HG02938 (cell line): ENCODE measurements at regions not wholly inside any gene's neighbourhood (a gene's known extent, or its start where the extent isn't known, plus 50 kb on each side); places are given as distances from the start of the nearest gene placed in this dataset.
"Not testable (repeated sequence)": the region's sequence is repeated elsewhere in the genome, so short reads cannot be mapped to it uniquely, and the experiment has no call there.

Source experiments
- ATAC-seq: cut with Tn5 transposase; IDR thresholded peaks from one replicate; pipeline ENCODE4 v1.9.1; 2021; ENCODE audit warnings: mild to moderate bottlenecking, moderate library complexity; ENCODE audit not compliant: unreplicated experiment

DNA sequence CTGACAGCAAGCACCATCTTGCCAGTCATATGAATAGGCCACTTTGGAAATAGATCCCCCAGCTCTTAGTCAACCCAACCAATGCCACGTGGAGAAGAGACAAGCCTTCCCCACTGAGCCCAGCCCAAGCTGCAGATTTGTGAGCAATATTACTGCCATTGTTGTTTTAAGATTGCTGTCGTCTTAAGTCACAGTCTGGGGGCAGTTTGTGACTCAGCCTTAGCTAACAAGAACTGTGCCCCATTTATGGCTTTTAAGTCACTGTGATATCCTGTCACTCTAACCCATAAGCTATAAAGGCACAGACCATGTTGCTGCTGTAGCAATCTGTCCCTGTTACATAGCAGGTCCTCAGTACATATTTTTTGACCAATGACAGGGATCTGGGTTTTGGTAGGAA lies 464.2 kb downstream of the MED13L start:
- no peak for ATAC-seq

DNA sequence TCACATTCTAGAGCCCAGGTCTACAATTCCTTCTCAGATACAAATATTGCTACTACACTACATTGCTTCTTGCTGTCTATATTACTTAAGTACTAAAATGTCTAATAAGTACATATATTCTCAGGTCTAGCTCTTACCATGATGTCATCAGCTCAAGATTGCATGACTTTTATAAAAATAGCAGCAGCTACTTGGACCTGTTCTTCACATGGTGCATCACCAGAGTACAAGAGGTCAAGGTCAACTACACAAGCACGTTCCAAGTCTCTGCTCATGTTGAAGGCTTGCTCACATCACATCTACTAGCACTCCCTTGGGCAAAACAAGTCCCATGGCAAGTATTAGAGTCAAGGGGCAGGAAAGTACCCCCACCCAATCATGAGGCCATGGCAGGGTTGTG lies 465.6 kb downstream of the MED13L start:
- no peak for ATAC-seq

DNA sequence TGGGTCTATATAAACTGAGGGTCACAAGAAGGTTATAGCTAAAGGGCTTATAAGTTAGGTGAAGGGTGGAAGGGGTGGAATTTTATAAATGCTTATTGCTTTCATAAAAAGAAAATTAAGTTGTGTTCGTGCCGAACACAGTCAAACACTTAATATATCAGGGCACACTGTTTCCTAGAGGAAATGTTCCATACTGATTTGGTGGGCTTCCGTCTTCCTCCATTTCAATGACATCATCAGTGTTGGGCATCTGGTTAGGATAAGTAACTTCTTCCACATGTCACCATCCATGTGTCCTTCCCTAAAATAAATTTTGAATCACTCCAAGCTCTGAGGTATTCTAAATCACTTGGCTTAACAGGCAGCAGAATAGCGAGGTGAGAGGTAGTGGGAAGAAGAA lies 466.4 kb downstream of the MED13L start:
- ATAC-seq = no peak

DNA sequence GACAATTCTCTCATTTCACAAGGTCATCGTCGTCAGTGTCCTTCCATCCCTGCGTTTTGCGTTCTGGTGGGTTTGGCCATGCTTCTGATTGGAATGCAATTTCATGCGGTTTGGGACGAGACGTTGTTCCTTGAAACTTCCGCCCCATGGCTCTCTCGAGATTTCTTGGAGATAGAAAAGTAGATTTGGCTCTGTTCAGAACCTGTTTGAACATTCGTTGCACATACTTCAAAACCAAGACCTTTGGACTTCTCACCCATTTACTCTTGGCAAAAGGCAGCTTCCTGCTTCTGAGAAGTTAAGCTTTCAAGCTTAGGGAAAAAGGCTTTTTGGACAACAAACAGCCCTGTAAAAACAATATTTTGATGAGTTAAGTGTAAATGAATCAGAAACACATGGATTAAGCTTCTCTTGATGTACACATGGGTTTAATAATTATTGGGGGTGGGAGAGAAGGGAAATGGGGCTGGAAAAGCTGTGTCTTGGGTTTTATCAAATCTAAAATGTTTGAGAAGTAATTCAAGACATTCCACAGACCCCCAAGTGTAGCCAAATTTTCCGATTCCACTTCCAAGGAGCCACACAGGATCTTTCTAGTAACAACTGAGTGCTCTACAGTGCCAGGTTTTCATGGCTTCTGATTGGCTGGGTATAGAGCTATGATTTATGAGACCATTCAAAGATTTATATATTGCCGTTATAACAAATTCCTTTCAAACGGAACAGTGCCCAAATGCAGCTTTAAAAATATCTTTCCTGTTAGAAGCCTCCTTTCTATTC lies 467.2 kb downstream of the MED13L start:
- no peak for ATAC-seq

DNA sequence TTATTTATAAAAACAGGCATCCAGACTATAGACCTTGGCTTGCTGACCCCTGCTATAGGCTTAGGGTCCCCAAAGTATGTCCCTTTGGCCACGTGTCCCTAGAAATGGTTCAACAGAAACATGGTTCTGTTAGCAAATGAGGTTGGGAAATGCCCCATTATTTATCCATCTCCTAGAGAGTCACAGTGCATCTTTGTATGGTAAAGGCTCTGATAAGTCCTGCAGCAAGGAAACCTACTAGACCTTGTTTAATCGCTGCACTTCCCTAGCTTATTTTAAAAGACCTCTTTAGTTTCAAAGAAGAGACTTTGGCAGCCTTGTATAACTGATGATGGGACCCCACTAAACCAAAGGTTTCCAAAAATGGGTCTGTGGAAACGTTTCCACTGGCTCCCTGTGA lies 471.5 kb downstream of the MED13L start:
- no peak for ATAC-seq

DNA sequence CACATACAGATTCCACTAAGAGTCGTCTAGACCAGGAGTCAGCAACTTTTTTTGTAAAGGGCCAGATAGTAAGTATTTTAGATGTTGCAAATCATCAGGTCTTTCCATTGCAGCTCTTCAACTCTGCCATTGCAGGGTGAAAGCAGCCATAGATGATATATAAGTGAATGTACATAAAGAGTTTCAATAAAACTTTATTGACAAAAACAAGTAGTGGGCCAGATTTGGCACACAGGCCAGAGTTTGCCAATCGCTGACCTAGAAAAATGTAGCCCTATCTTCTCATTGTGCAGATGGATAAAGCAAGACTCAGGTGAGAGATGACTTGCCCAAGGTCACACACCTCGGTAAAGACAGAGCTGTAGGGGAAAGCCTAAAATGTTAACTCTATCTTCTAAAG lies 474.7 kb downstream of the MED13L start:
- no peak for ATAC-seq

DNA sequence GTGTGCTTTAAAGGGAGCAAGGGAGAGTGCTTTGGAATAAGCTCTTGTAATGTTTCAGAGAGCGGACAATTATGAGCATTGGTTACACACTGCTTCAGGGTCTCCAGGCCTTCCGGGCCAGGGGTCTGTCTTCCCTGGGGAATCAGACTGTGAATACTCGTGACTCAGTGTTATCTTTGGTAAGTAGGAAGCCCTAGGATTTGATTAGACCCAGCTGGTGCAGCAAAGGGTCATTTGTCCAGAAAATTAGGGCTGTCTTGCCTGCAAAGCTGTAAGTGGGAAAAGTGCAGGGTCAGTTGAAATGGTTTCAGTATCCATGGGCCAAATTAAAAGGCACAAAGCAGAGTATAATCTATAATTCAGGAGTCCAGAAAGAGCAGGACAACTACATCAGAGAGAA lies 475.6 kb downstream of the MED13L start:
- ATAC-seq = no peak

DNA sequence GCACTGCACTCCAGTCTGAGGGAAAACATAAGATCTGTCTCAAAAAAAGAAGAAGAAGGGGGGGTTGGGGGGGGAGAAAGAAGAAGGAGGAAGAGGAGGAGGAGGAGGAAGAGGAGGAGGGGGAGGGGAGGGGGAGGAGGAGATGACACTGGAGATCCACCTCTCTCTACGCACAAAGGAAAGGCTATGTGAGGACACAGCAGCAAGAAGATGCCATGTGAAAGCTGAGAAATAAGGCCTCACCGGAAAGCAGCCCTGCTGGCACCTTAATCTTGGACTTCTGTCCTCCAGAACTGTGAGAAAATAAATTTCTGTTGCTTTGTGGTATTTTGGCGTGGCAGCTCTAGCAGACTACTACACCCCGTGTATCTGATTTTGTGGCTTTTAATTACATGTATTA lies 477.9 kb downstream of the MED13L start:
- ATAC-seq = no peak

DNA sequence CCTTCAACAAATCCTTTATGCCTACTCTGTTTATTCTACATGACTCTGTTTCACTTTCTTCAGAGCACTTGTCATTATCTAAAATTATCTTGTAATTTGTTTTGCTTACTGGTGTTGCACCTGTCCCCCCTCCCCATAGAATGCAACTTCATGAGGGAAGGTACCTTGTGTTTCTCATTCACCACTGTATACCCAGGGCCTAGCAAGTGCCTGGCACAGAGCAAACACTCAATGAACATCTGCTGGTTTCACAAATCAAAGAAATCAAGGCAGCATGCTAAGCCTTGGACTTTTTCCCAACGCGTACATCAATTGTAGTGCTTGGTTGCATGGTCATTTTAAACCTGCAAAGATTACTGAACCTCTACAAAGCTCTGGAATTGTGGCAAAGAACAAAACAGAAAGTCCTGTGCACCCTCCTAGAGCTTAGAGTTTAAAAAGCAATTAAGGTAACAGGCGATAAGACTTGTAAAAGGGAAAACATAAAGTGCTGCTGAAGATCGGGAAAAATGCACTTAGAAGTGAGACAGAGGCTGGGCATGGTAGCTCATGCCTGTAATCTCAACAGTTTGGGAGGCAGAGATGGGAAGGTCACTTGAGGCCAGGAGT lies 479.1 kb downstream of the MED13L start:
- no peak for ATAC-seq

DNA sequence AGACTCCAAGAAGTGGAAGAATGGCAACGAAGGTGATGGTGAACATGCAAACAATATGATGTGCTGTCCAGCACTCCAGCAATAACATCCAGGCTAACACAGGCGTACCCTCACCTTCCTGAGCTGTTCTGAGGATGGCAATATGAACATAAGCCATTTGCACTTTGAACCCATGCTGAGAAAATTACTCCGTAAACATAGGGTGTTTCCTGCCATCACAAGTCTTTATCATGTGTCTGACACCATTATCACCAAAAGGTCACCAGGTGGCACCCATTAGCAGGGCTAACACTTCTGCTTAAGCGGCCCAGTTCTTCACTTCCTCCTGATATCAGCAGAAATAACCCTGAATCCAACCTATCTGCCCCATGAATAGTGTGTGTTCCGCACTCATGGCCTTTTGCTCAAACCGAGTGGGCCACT lies 482.8 kb downstream of the MED13L start:
- ATAC-seq = no peak

DNA sequence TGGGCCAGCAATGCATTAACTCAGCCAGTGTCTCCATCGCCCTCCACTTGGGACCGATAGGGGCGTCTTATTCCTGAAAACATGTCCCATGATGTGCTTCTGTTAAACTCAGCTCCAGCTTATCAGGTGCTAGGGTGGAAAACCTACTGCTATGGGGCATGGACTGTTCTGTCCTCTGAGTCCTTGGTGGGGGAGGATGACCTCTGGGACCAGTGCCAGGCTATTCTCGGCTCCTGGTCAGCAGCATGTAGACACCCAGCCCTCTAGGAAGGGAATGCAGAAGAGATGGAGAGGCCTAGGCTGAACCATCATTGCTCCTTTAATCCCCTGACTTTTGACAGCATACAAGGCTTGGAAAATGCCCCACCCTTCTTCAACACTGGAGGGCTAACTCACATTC lies 486.2 kb downstream of the MED13L start:
- no peak for ATAC-seq

DNA sequence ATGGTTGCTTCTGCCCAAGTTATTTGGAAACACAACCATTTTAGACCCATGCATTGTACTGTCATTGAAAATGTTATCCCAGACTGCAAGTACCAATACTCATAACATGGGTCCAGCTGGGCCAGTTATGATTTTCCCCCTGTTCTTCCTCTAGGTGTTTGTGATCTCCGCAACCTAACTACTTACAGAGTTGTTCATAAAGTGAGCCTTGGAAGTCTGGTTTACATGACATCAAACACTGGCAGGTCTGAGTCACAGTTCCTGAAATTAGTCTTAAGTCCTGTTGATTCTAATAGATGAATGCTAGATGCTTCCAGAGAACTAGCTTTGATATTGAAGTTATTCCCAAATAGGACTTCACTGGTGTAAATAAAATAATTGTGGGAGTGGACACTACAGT lies 487.0 kb downstream of the MED13L start:
- no peak for ATAC-seq

DNA sequence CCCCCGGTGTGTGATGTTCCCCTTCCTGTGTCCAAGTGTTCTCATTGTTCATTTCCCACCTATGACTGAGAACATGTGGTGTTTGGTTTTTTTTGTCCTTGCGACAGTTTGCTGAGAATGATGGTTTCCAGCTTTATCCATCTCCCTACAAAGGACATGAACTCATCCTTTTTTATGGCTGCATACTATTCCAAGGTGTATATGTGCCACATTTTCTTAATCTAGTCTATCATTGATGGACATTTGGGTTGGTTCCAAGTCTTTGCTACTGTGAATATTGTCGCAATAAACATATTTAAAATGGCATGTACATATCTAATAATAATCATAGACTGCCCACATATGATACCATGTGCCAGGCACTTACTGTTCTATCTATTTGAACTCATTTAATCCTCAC lies 491.0 kb downstream of the MED13L start:
- ATAC-seq = not testable (repeated sequence)

DNA sequence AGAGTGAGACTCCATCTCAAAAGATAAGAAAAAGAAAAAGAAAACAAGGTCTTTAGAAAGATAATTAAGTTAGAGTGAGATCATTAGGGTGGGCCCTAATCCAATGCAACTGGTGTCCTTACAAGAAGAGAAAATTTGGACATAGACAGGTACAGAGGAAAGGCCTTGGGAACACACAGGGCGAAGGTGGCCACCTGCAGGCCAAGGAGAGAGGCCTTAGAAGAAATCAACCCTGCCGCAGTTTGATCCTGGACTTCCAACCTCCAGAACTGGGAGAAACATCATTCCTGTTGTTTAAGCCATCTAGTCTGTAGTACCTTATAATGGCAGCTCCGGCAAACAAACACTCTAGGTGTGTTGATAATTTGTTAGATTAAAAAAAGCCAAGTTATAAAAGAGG lies 491.9 kb downstream of the MED13L start:
- ATAC-seq = no peak

DNA sequence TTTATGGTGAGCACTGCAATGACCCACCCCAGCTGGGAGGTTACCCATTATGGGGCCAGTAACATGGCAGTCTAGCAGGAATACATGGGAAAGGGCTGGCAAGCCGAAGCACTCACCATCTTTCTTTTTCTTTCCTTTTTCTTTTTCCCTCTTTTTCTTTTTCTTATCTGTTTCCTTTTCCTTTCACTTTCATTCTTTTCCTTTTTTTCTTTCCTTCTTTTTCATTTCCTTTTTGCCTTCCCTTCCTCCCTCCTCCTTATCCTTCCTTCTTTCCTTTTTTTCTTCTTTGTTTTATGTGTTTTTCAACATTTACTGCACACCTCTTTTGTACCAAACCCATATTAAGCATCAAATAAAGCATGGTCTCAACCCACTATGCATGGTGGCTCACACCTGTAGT lies 501.1 kb downstream of the MED13L start:
- no peak for ATAC-seq

DNA sequence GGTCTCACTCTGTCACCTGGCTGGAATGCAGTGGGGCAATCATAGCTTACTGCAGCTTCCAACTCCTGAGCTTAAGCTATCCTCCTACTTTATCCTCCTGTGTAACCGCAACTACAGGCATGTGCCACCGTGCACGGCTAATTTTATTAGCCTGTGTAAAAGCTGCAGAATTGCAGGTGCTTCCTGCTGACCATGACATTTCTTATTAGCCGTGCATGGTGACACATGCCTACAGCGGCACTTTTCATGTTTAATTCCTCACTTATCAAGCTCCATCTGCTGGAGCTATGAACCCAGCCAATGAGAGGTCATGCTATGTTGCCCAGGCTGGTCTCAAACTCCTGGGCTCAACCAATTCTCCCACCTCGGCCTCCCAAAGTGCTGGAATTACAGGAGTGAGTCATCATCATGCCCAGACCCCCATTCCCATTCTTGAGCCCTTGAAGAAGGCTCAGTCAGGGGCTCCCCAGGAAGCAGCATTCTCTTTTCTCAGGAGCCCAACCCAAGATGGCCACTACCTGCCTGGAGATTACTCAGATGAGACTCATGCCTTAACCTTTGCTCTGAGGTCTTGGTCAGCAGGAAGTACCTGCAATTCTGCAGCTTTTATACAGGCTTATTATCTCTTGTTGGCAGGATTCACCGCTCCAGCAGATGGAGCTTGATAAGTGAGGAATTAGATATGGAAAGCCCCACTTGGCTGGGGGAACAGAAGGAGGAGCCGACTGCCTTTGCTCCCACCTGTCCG lies 503.2 kb downstream of the MED13L start:
- ATAC-seq = no peak

DNA sequence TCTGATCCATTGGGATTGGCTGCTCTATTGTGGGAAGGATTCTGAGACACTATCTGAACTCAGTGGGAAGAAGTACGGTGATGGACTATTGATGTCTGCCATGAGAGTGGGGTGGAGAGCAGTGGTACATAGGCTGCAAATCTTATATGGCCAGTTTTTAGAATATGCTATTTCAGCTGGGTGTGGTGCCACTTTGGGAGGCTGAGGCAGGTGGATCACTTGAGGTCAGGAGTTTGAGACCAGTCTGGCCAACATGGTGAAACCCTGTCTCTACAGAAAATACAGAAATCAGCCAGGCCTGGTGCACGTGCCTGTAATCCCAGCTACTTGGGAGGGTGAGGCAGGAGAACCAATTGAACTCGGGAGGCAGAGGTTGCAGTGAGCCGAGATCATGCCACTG lies 505.9 kb downstream of the MED13L start:
- ATAC-seq = no peak

DNA sequence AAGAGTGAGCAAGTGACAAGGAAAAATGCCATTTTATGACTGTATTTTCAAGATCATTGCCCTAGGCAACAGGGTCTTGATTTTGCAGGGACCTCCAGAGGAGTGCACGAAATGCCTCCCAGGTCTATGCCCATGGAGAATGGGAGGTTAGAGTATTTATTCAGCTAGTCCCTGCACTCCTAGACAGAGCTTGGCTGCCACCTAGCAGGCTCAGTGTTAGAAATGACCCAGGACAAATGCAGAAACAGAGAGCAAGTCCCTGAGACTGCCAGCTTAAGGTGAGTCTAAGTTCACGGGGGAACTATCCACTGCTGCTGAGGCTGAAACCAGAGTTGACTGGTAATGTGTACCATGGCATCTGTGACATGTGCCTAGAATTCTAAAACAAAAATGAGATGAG lies 506.4 kb downstream of the MED13L start:
- no peak for ATAC-seq

DNA sequence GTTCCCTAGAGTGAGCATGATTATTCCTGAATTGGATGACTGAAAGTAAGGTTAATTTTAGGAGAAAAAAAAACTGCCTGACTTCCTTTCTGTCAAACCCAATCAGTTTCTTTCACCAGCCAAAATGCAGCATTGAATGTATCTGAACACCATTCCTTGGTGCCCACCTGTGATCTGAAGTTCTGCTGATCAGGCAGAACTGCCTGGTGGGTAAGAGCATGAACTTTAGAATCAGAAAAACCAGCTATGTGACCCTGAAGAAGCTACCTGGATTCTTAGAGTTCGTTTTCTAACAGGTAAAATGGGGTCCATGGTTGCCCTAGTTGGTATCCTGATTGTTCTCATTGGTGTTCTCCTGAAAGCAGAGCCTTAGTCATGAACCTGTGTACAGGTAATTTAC lies 506.9 kb downstream of the MED13L start:
- no peak for ATAC-seq

DNA sequence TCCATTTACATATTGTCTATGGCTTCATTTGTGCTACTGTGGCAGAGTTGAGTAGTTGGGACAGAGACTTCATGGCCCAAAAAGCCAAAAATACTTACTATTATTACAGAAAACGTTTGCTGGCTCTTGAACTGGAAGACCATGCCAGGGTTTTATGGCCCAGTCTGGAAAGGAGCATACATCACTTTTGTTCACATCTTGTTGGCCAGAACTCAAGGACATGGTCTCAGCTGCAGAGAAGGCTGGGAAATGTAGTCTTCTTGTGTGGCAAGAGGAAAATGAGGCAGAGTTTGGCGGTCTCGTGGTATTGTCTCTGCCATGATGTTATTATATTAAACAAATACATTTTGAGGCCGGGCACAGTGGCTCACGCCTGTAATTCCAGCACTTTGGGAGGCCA lies 509.6 kb downstream of the MED13L start:
- ATAC-seq = no peak

DNA sequence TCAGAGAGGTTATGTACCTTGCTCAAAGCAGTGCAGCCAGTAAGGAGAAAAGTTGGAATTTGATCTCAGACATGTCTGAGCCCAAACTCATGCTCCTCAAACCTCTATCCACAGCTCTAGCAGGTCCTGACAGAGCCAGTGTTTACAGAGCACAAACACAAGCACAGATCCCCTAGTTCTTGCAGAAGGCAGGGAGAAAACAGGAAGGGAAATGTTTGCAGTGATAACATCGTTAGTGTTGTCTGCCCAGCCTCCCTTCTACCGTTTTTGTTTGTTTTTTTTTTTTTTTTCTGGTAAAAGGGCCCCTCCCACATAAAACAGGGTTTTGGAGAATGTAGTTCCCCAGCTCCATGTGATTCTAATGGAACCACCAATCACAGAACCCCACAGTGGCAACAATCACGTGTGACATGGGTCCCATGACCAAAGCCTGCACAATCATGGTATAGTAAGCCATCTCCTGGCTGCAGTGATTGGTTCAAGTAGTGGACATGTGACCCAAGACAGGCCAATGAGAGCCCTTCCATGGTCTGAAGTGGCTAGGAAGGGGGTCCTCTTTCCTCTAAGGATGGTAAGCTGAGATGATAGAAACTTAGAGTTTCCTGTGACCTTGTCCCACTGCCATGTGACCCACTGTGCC lies 513.4 kb downstream of the MED13L start:
- no peak for ATAC-seq

DNA sequence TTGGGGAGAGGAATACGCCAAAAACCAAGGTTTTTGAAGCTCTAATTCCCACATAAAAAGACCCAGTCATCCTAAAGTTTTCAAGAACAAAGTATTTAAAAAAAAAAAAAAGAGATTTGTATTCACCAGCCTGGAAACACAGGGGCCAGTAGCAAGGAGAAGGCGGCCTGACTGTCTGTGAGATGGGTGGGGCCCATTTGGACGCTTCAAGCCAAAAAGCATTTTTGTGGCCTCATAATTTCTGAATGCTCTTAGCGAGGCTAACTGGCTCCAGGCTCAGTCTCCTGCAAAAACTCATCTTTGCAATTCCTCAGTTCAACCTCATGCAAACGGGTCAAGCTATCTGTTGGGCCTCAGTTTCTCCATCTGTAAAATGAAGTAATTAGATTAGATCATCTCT lies 514.1 kb downstream of the MED13L start:
- ATAC-seq = no peak
